IMR-90 (cell line): ENCODE measurements at regions not wholly inside any gene's neighbourhood (a gene's known extent, or its start where the extent isn't known, plus 50 kb on each side); places are given as distances from the start of the nearest gene placed in this dataset.
"Not testable (repeated sequence)": the region's sequence is repeated elsewhere in the genome, so short reads cannot be mapped to it uniquely, and the experiment has no call there.

Source experiments
- ATAC-seq: fragments of 200-7000 bp; cut with Tn5 transposase; 2 replicates; pipeline ENCODE4 v1.9.1; 2020; ENCODE audit warnings: low read depth, mild to moderate bottlenecking, moderate library complexity
- BruUV-seq: library from RNA; stranded (reverse); fragments of 400-500 nt; replicated peaks from 2 replicates; lab custom pipeline; 2021; lab: Mats Ljungman, UMichigan
- CTCF ChIA-PET: fragments of 300-600 bp; formaldehyde crosslinking; extraction: SDS; loops from one replicate; lab custom pipeline; 2021; ENCODE audit warnings: antibody characterized with exemption; lab: Yijun Ruan, JAX
- POLR2A ChIA-PET: fragments of 300-600 bp; sonication (Branson Sonifier 250); formaldehyde crosslinking; loops from one replicate; lab custom pipeline; 2022; ENCODE audit warnings: antibody characterized with exemption; ENCODE audit not compliant: unreplicated experiment; lab: Charles Lee
- DNase-seq: peaks from one replicate; pipeline ENCODE4 v3.0.0; 2013
- H2AFZ ChIP-seq: replicated peaks from 2 replicates; pipeline ENCODE3; 2013; ENCODE audit warnings: low read length, mild to moderate bottlenecking; ENCODE audit not compliant: poor library complexity
- H2AK5ac ChIP-seq: 2 replicates; pipeline ENCODE4 v1.6.1; 2013; ENCODE audit warnings: low read depth, low read length, inconsistent platforms
- H2AK9ac ChIP-seq: replicated peaks from 2 replicates; pipeline ENCODE3; 2013; ENCODE audit warnings: mild to moderate bottlenecking, low read depth, low read length, moderate library complexity; ENCODE audit not compliant: poor library complexity
- H2BK120ac ChIP-seq: 2 replicates; pipeline ENCODE4 v1.6.1; 2013; ENCODE audit warnings: low read depth, low read length, inconsistent platforms
- H2BK15ac ChIP-seq: 3 replicates; pipeline ENCODE4 v1.6.1; 2013; ENCODE audit warnings: low read depth, low read length, inconsistent platforms
- H2BK20ac ChIP-seq: 2 replicates; pipeline ENCODE4 v1.6.1; 2013; ENCODE audit warnings: low read depth, mild to moderate bottlenecking, inconsistent platforms, low read length, moderate library complexity
- H2BK5ac ChIP-seq: 2 replicates; pipeline ENCODE4 v1.6.1; 2013; ENCODE audit warnings: mild to moderate bottlenecking, low read depth, low read length, inconsistent platforms; ENCODE audit not compliant: poor library complexity, severe bottlenecking
- H3K14ac ChIP-seq: replicated peaks from 2 replicates; pipeline ENCODE4 v1.6.1; 2013; ENCODE audit warnings: low read depth, low read length, inconsistent platforms
- H3K18ac ChIP-seq: 2 replicates; pipeline ENCODE4 v1.6.1; 2013; ENCODE audit warnings: low read depth, low read length, control low read depth
- H3K23ac ChIP-seq: 2 replicates; pipeline ENCODE4 v1.6.1; 2013; ENCODE audit warnings: low read depth, low read length, inconsistent platforms
- H3K27ac ChIP-seq: 2 replicates; pipeline ENCODE4 v1.5.1; 2013; ENCODE audit warnings: mild to moderate bottlenecking, control low read depth, low read length; ENCODE audit not compliant: insufficient read depth
- H3K27me3 ChIP-seq: 2 replicates; pipeline ENCODE4 v1.6.1; 2013; ENCODE audit warnings: low read length; ENCODE audit not compliant: control insufficient read depth, insufficient read depth
- H3K36me3 ChIP-seq: 2 replicates; pipeline ENCODE4 v1.6.1; 2013; ENCODE audit warnings: low read length, mixed read lengths; ENCODE audit not compliant: control insufficient read depth, insufficient read depth
- H3K4ac ChIP-seq: 2 replicates; pipeline ENCODE4 v1.6.1; 2013; ENCODE audit warnings: low read depth, low read length, inconsistent platforms
- H3K4me1 ChIP-seq: 2 replicates; pipeline ENCODE4 v1.6.1; 2013; ENCODE audit warnings: low read length, mixed read lengths; ENCODE audit not compliant: control insufficient read depth, insufficient read depth
- H3K4me2 ChIP-seq: 2 replicates; pipeline ENCODE4 v1.6.1; 2013; ENCODE audit warnings: low read depth, mild to moderate bottlenecking, control low read depth, low read length, moderate library complexity
- H3K4me3 ChIP-seq: 2 replicates; pipeline ENCODE4 v1.5.1; 2013; ENCODE audit warnings: low read depth, mild to moderate bottlenecking, control low read depth, low read length, moderate library complexity; ENCODE audit not compliant: insufficient read depth
- H3K56ac ChIP-seq: 2 replicates; pipeline ENCODE4 v1.6.1; 2013; ENCODE audit warnings: low read length, inconsistent platforms; ENCODE audit not compliant: insufficient read depth; ENCODE audit errors: extremely low read depth
- H3K79me1 ChIP-seq, 2 experiments: 2 replicates each; pipeline ENCODE4 v1.6.1; 2013; ENCODE audit warnings: low read length in 2 of 2, inconsistent platforms in 1 of 2, low read depth in 1 of 2
- H3K9ac ChIP-seq: 2 replicates; pipeline ENCODE4 v1.6.1; 2013; ENCODE audit warnings: low read depth, low read length, control low read depth
- H3K9me1 ChIP-seq: 2 replicates; pipeline ENCODE4 v1.6.1; 2013; ENCODE audit warnings: low read length, inconsistent platforms; ENCODE audit not compliant: insufficient read depth
- H3K9me3 ChIP-seq: 2 replicates; pipeline ENCODE4 v1.6.1; 2013; ENCODE audit warnings: low read length; ENCODE audit not compliant: control insufficient read depth, insufficient read depth
- H4K20me1 ChIP-seq: 2 replicates; pipeline ENCODE4 v1.6.1; 2013; ENCODE audit warnings: low read length, inconsistent platforms; ENCODE audit not compliant: insufficient read depth
- H4K5ac ChIP-seq: 2 replicates; pipeline ENCODE4 v1.6.1; 2013; ENCODE audit warnings: mild to moderate bottlenecking, low read depth, low read length, control low read depth
- H4K8ac ChIP-seq, 2 experiments: 2 replicates each; pipeline ENCODE4 v1.6.1; 2013; ENCODE audit warnings: low read depth in 2 of 2, low read length in 2 of 2, control low read depth in 1 of 2, inconsistent platforms in 1 of 2
- H4K91ac ChIP-seq: 2 replicates; pipeline ENCODE4 v1.6.1; 2013; ENCODE audit warnings: low read depth, low read length, inconsistent platforms; ENCODE audit not compliant: insufficient read depth
- WGBS, 2 experiments: methylation state at CpG; one replicate each; pipeline versions ENCODE4 v1.1.5 to v1.1.7; 2013; ENCODE audit warnings: missing lambda C conversion rate in 2 of 2; ENCODE audit not compliant: insufficient read length in 1 of 2; ENCODE audit errors: extremely low coverage in 2 of 2; 5-methylcytosine and 5-hydroxymethylcytosine counted together
- dilution Hi-C: fragments of 300-500 bp; cut with HindIII; formaldehyde crosslinking; loops from one replicate; pipeline ENCODE4 v1.14.3; 2018; ENCODE audit warnings: low sequenced_read_pairs; ENCODE audit not compliant: unreplicated experiment
- in situ Hi-C: fragments of 300-500 bp; cut with MboI; formaldehyde crosslinking; loops from 3 replicates; pipeline ENCODE4 v1.14.3; 2019; ENCODE audit warnings: low sequenced_read_pairs, inconsistent platforms, mixed read lengths
- intact Hi-C: fragments of 100-400 bp; cut with micrococcal nuclease; formaldehyde crosslinking; loops from 2 replicates; pipeline ENCODE4 v1.10.0; 2022

GRCh38 chr12:25804286-25804685 is 154.2 kb upstream of the RASSF8 start:
- ATAC-seq (peak; percentile 72), DNase-seq (peak; percentile 26)
- H2BK120ac ChIP-seq, H3K9me3 ChIP-seq, H3K14ac ChIP-seq, H3K27ac ChIP-seq, H3K4me1 ChIP-seq, BruUV-seq, H2AK5ac ChIP-seq, H3K27me3 ChIP-seq, H4K20me1 ChIP-seq, H2BK15ac ChIP-seq, dilution Hi-C loops, H3K4me3 ChIP-seq, H3K79me1 ChIP-seq, in situ Hi-C loops, CTCF ChIA-PET, H4K5ac ChIP-seq, H3K9ac ChIP-seq, H3K56ac ChIP-seq, H3K36me3 ChIP-seq, H3K4ac ChIP-seq, H4K91ac ChIP-seq, POLR2A ChIA-PET, intact Hi-C loops, H3K23ac ChIP-seq, H3K9me1 ChIP-seq, H2AK9ac ChIP-seq, H2BK20ac ChIP-seq: not testable (repeated sequence)
- H2AFZ ChIP-seq = peak overlapping the region; percentile 1
- H3K18ac ChIP-seq = peak overlapping the region; percentile 55; the same call in 1 of the 2 replicates
- peak overlapping the region in 1 of 2 experiments; percentile 38; a peak in 1 of 4 replicates for H4K8ac ChIP-seq
- WGBS, 2 experiments = 63% methylated on average over 2 of the region's 4 CpGs; no CpG with 5 or more reads in 1 of the 2 experiments
- peak overlapping the region; percentile 26; the same call in 1 of the 2 replicates for H3K4me2 ChIP-seq
- peak overlapping the region; percentile 70 for H2BK5ac ChIP-seq
